DMS 273 (cell line): ENCODE measurements at regions not wholly inside any gene's neighbourhood (a gene's known extent, or its start where the extent isn't known, plus 50 kb on each side); places are given as distances from the start of the nearest gene placed in this dataset.

Source experiments
- DNase-seq: peaks from one replicate; lab custom pipeline; 2025; ENCODE audit not compliant: unreplicated experiment; lab: John Stamatoyannopoulos, UW

- DNase-seq: no peak
Measured at GRCh38 chr2:117701365-117701764, 113.1 kb upstream of the DDX18 start.

- DNase-seq: no peak
Measured at GRCh38 chr2:117702098-117702497, 112.4 kb upstream of the DDX18 start.

GRCh38 chr2:117703858-117704257, 110.6 kb upstream of the DDX18 start:
- DNase-seq: no peak

GRCh38 chr2:117704818-117705217, 109.7 kb upstream of the DDX18 start:
- no peak for DNase-seq

- no peak for DNase-seq
Measured at GRCh38 chr2:117707874-117708273, 106.6 kb upstream of the DDX18 start.

GRCh38 chr2:117712684-117713083, 101.8 kb upstream of the DDX18 start:
- no peak for DNase-seq

GRCh38 chr2:117714110-117714509, 100.4 kb upstream of the DDX18 start:
- DNase-seq: peak; percentile 19

- no peak for DNase-seq
Measured at GRCh38 chr2:117714745-117715417, 99.6 kb upstream of the DDX18 start.

- DNase-seq: no peak
Measured at GRCh38 chr2:117716505-117716904, 98.0 kb upstream of the DDX18 start.

- DNase-seq: no peak
Measured at GRCh38 chr2:117717072-117717471, 97.4 kb upstream of the DDX18 start.

- no peak for DNase-seq
Measured at GRCh38 chr2:117718048-117718447, 96.4 kb upstream of the DDX18 start.

GRCh38 chr2:117720765-117721164, 93.7 kb upstream of the DDX18 start:
- DNase-seq: no peak

GRCh38 chr2:117723483-117723882, 91.0 kb upstream of the DDX18 start:
- no peak for DNase-seq

GRCh38 chr2:117723888-117724434, 90.5 kb upstream of the DDX18 start:
- DNase-seq: no peak

GRCh38 chr2:117726747-117727146, 87.7 kb upstream of the DDX18 start:
- DNase-seq: no peak

GRCh38 chr2:117737846-117738245, 76.6 kb upstream of the DDX18 start:
- DNase-seq: peak; percentile 43

GRCh38 chr2:117738991-117739839, 75.3 kb upstream of the DDX18 start:
- DNase-seq: peak; percentile 8

- no peak for DNase-seq
Measured at GRCh38 chr2:117745537-117745936, 69.0 kb upstream of the DDX18 start.

- no peak for DNase-seq
Measured at GRCh38 chr2:117755768-117756167, 58.7 kb upstream of the DDX18 start.

- DNase-seq: peak; percentile 52
Measured at GRCh38 chr2:117760916-117761315, 53.6 kb upstream of the DDX18 start.

GRCh38 chr2:117762454-117762853, 52.0 kb upstream of the DDX18 start:
- no peak for DNase-seq

- peak; percentile 43 for DNase-seq
Measured at GRCh38 chr2:117763804-117764203, 50.7 kb upstream of the DDX18 start.
